ENCODE measurements at regions not wholly inside any gene's neighbourhood (a gene's known extent, or its start where the extent isn't known, plus 50 kb on each side); places are given as distances from the start of the nearest gene placed in this dataset.

DNA sequence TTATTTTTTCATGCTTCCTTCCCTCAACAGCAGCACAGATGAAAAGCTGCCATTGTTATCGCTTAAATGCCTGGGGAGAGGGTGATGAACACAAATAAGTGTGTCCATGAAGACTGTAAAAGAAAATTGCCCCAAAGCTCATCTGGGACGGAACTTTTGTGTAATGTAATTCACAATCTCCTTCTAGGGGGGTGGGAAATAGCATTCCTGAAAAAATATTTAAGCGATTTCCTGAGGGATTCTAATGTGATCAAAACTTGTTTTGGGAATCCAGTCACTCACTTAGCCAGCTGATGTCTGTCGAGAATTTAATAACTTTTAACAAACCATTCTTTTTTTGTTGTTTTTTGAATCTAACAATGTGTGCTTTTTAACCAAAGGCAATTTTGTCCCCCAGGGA is 427.9 kb downstream of the PLCL1 start:
- H3K27ac ChIP-seq (replicated peaks; ENCODE audit: low read length): no peak overlapping the region
- no CpG with 5 or more reads among the region's 4 CpGs for WGBS, 2 donors (ENCODE audit: extremely low coverage in 2 of 2, insufficient read length in 2 of 2, insufficient replicate concordance in 1 of 2)

DNA sequence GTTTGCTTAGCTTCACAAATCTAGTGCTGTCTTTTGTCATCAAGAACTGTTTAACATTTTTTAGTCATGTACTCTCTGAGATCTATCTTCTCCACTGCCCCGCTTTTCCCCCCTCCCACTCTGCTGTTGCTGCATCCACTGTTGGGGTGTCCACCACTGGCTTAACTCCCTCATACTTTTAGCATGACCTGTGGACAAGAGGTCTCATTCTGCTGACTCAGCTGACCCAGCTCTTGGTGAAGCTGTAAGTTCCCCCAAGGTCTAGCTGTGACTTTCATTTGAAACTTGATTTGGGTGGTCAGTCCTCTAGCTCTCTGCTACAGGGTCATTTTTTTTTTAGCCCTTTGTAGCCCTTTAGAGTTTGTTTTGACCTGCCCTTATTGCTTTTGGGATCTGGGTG is 427.2 kb downstream of the PLCL1 start:
- Histone ChIP-seq H3K4ac (ENCODE audit: low read length) (no peak overlapping the region), H2BK5ac (ENCODE audit: low read length) (no peak overlapping the region), H3K4me3 (ENCODE audit: low read length in 2 of 2) (no peak overlapping the region), H3K18ac (ENCODE audit: low read length) (no peak overlapping the region), H3K4me1 (ENCODE audit: control insufficient read depth in 2 of 2, insufficient read depth in 1 of 2, low read depth in 1 of 2, low read length in 2 of 2) (peaks cover 3 to 4% of the 10 kb centered on the region in 2 donors), H2BK15ac (ENCODE audit: low read length) (no peak overlapping the region), H4K8ac (ENCODE audit: low read depth, low read length) (no peak overlapping the region), H3K79me1 (ENCODE audit: low read depth, low read length) (no peaks in the 10 kb centered on the region), H4K91ac (ENCODE audit: low read depth, low read length, poor library complexity) (no peak overlapping the region), H2AFZ (ENCODE audit: low read length) (no peak overlapping the region), H2BK12ac (ENCODE audit: low read length) (no peak overlapping the region), H2AK5ac (ENCODE audit: low read depth, low read length) (no peak overlapping the region), H3K27me3 (ENCODE audit: control insufficient read depth in 3 of 3, insufficient read depth in 3 of 3, low read depth in 1 of 3, low read length in 3 of 3) (no peaks in the 10 kb centered on the region), H3K9me3 (replicated peaks in 1 of 2; ENCODE audit: control insufficient read depth in 2 of 2, insufficient read depth in 1 of 2, low read depth in 1 of 2, low read length in 2 of 2) (no peaks in the 10 kb centered on the region), H3K36me3 (replicated peaks in 1 of 2; ENCODE audit: control insufficient read depth in 2 of 2, insufficient read depth in 2 of 2, low read length in 2 of 2) (no peaks in the 10 kb centered on the region), H3K4me2 (ENCODE audit: insufficient read depth, low read length, poor library complexity, severe bottlenecking) (no peak overlapping the region), H3K9ac (ENCODE audit: low read depth, low read length, poor library complexity) (no peak overlapping the region), H3K27ac (replicated peaks; ENCODE audit: low read length) (no peak overlapping the region), H2BK120ac (ENCODE audit: low read depth, low read length) (no peak overlapping the region), H3K14ac (ENCODE audit: low read length) (no peak overlapping the region), H3K23ac (ENCODE audit: low read depth, low read length, poor library complexity) (no peak overlapping the region)
- no CpG with 5 or more reads among the region's 1 CpG for WGBS, 2 donors (ENCODE audit: extremely low coverage in 2 of 2, insufficient read length in 2 of 2, insufficient replicate concordance in 1 of 2)
- no peak for DNase-seq (ENCODE audit: low spot score)

More for the DNA sequence above, 427.9 kb downstream of the PLCL1 start:
- H3K4me1 ChIP-seq (ENCODE audit: control insufficient read depth in 2 of 2, insufficient read depth in 1 of 2, low read depth in 1 of 2, low read length in 2 of 2): peaks cover 3 to 4% of the 10 kb centered on the region in 2 donors
- no peak overlapping the region for H4K8ac ChIP-seq (ENCODE audit: low read depth, low read length)
- no peak overlapping the region for H3K14ac ChIP-seq (ENCODE audit: low read length)
- H2BK5ac ChIP-seq (ENCODE audit: low read length): no peak overlapping the region
- no peak overlapping the region for H2BK15ac ChIP-seq (ENCODE audit: low read length)
- no peak overlapping the region for H2AFZ ChIP-seq (ENCODE audit: low read length)
- H3K4me2 ChIP-seq (ENCODE audit: insufficient read depth, low read length, poor library complexity, severe bottlenecking): no peak overlapping the region
- H3K23ac ChIP-seq (ENCODE audit: low read depth, low read length, poor library complexity): no peak overlapping the region
- no peak overlapping the region for H3K18ac ChIP-seq (ENCODE audit: low read length)
- H2AK5ac ChIP-seq (ENCODE audit: low read depth, low read length): no peak overlapping the region
- H3K9me3 ChIP-seq (replicated peaks in 1 of 2; ENCODE audit: control insufficient read depth in 2 of 2, insufficient read depth in 1 of 2, low read depth in 1 of 2, low read length in 2 of 2): no peaks in the 10 kb centered on the region
- H3K9ac ChIP-seq (ENCODE audit: low read depth, low read length, poor library complexity): no peak overlapping the region
- no peak for DNase-seq (ENCODE audit: low spot score)
- no peak overlapping the region for H4K91ac ChIP-seq (ENCODE audit: low read depth, low read length, poor library complexity)
- H3K36me3 ChIP-seq (replicated peaks in 1 of 2; ENCODE audit: control insufficient read depth in 2 of 2, insufficient read depth in 2 of 2, low read length in 2 of 2): no peaks in the 10 kb centered on the region
- no peak overlapping the region for H2BK12ac ChIP-seq (ENCODE audit: low read length)
- H3K4me3 ChIP-seq (ENCODE audit: low read length in 2 of 2): no peak overlapping the region
- H2BK120ac ChIP-seq (ENCODE audit: low read depth, low read length): no peak overlapping the region
- no peaks in the 10 kb centered on the region for H3K27me3 ChIP-seq (ENCODE audit: control insufficient read depth in 3 of 3, insufficient read depth in 3 of 3, low read depth in 1 of 3, low read length in 3 of 3)
- H3K79me1 ChIP-seq (ENCODE audit: low read depth, low read length): no peaks in the 10 kb centered on the region
- H3K4ac ChIP-seq (ENCODE audit: low read length): no peak overlapping the region

DNA sequence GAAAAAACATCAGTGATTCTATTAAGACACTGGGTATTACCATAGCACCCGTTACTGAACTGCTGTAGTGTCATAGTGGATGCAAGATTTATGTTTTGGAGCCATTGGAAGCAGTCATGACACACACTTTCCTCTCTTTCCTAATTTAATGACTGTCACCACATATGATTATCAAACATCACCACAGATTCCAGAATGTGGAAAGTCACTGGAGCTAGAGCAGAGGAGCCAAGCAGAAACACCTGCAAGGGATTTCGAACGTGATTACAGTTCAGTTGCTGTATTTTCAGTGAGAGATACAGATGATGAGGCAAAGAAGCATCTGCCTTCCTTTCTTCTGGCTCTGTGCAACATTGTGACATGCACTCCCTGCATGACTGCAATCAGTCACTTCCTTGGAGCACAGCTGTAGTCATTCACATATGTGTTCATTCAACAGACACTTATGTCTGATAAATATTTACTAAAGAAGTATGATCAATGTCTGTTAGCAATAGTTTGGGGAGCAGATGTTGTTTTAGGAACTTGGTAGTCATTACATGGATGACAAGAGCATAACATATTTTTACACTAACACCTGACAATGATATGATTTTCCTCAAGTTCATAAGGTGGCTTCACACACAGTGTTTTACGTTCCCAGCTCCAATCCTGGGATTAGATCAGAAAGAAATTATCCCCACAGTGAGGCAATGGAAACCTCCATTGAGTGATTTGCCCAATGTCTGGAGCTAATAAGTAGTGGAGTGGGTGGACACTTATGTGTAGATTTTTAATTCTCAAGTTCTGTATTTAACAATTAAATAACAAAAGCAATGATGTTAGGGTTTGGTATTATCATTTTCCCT is 416.6 kb downstream of the PLCL1 start:
- no peak overlapping the region for H3K9ac ChIP-seq (ENCODE audit: low read depth, low read length, poor library complexity)
- no peak overlapping the region for H4K8ac ChIP-seq (ENCODE audit: low read depth, low read length)
- no peaks in the 10 kb centered on the region for H3K4me1 ChIP-seq (ENCODE audit: control insufficient read depth in 2 of 2, insufficient read depth in 1 of 2, low read depth in 1 of 2, low read length in 2 of 2)
- no peak for DNase-seq (ENCODE audit: low spot score)
- H2BK5ac ChIP-seq (ENCODE audit: low read length): no peak overlapping the region
- no peak overlapping the region for H2BK120ac ChIP-seq (ENCODE audit: low read depth, low read length)
- no peak overlapping the region for H3K27ac ChIP-seq (replicated peaks; ENCODE audit: low read length)
- H2AK5ac ChIP-seq (ENCODE audit: low read depth, low read length): no peak overlapping the region
- no peaks in the 10 kb centered on the region for H3K79me1 ChIP-seq (ENCODE audit: low read depth, low read length)
- no peak overlapping the region for H3K4ac ChIP-seq (ENCODE audit: low read length)
- H4K91ac ChIP-seq (ENCODE audit: low read depth, low read length, poor library complexity): no peak overlapping the region
- no peaks in the 10 kb centered on the region for H3K36me3 ChIP-seq (replicated peaks in 1 of 2; ENCODE audit: control insufficient read depth in 2 of 2, insufficient read depth in 2 of 2, low read length in 2 of 2)
- H3K4me2 ChIP-seq (ENCODE audit: insufficient read depth, low read length, poor library complexity, severe bottlenecking): no peak overlapping the region
- H3K18ac ChIP-seq (ENCODE audit: low read length): no peak overlapping the region
- no peak overlapping the region for H3K14ac ChIP-seq (ENCODE audit: low read length)
- H2BK12ac ChIP-seq (ENCODE audit: low read length): no peak overlapping the region
- no peak overlapping the region for H2BK15ac ChIP-seq (ENCODE audit: low read length)
- H3K4me3 ChIP-seq (ENCODE audit: low read length in 2 of 2): no peak overlapping the region
- peaks cover 0 to 3% (median 0%) of the 10 kb centered on the region in 3 experiments for H3K27me3 ChIP-seq (ENCODE audit: control insufficient read depth in 3 of 3, insufficient read depth in 3 of 3, low read depth in 1 of 3, low read length in 3 of 3)
- H2AFZ ChIP-seq (ENCODE audit: low read length): no peak overlapping the region
- no CpG with 5 or more reads among the region's 4 CpGs for WGBS, 2 donors (ENCODE audit: extremely low coverage in 2 of 2, insufficient read length in 2 of 2, insufficient replicate concordance in 1 of 2)
- no peak overlapping the region for H3K23ac ChIP-seq (ENCODE audit: low read depth, low read length, poor library complexity)
- H3K9me3 ChIP-seq (replicated peaks in 1 of 2; ENCODE audit: control insufficient read depth in 2 of 2, insufficient read depth in 1 of 2, low read depth in 1 of 2, low read length in 2 of 2): no peaks in the 10 kb centered on the region

DNA sequence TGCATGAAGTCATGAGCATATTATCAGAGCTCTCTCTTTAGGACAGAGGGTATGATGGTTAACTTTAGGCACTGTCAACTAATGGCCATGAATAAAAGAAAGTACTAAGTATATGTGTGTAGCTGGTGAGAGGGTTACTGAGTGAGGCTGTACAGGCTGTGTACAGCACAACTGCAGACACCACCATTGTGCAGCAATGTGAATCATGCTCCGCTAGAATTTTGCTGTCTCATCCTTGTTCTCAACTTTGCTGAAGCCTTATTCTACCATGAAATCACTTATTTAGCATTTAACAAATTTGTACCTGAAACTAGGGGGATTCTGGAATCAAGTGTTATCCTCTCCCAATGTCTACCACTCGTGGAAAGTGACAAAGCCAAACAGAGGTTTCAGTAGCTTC is 414.9 kb downstream of the PLCL1 start:
- H3K79me1 ChIP-seq (ENCODE audit: low read depth, low read length): no peaks in the 10 kb centered on the region
- no peak overlapping the region for H2BK15ac ChIP-seq (ENCODE audit: low read length)
- H3K4me1 ChIP-seq (ENCODE audit: control insufficient read depth in 2 of 2, insufficient read depth in 1 of 2, low read depth in 1 of 2, low read length in 2 of 2): no peaks in the 10 kb centered on the region
- no peak overlapping the region for H3K23ac ChIP-seq (ENCODE audit: low read depth, low read length, poor library complexity)
- H3K18ac ChIP-seq (ENCODE audit: low read length): no peak overlapping the region
- H2AK5ac ChIP-seq (ENCODE audit: low read depth, low read length): no peak overlapping the region
- no peaks in the 10 kb centered on the region for H3K36me3 ChIP-seq (replicated peaks in 1 of 2; ENCODE audit: control insufficient read depth in 2 of 2, insufficient read depth in 2 of 2, low read length in 2 of 2)
- H4K8ac ChIP-seq (ENCODE audit: low read depth, low read length): no peak overlapping the region
- no peak for DNase-seq (ENCODE audit: low spot score)
- H3K4me2 ChIP-seq (ENCODE audit: insufficient read depth, low read length, poor library complexity, severe bottlenecking): no peak overlapping the region
- peaks cover 0 to 3% (median 0%) of the 10 kb centered on the region in 3 experiments for H3K27me3 ChIP-seq (ENCODE audit: control insufficient read depth in 3 of 3, insufficient read depth in 3 of 3, low read depth in 1 of 3, low read length in 3 of 3)
- no peak overlapping the region for H3K4ac ChIP-seq (ENCODE audit: low read length)
- H3K27ac ChIP-seq (replicated peaks; ENCODE audit: low read length): no peak overlapping the region
- no peak overlapping the region for H2BK12ac ChIP-seq (ENCODE audit: low read length)
- no peak overlapping the region for H3K9ac ChIP-seq (ENCODE audit: low read depth, low read length, poor library complexity)
- no peak overlapping the region for H2BK5ac ChIP-seq (ENCODE audit: low read length)
- no CpG with 5 or more reads among the region's 2 CpGs for WGBS, 2 donors (ENCODE audit: extremely low coverage in 2 of 2, insufficient read length in 2 of 2, insufficient replicate concordance in 1 of 2)
- H4K91ac ChIP-seq (ENCODE audit: low read depth, low read length, poor library complexity): no peak overlapping the region
- H3K4me3 ChIP-seq (ENCODE audit: low read length in 2 of 2): no peak overlapping the region
- no peak overlapping the region for H2AFZ ChIP-seq (ENCODE audit: low read length)
- no peak overlapping the region for H2BK120ac ChIP-seq (ENCODE audit: low read depth, low read length)
- H3K9me3 ChIP-seq (replicated peaks in 1 of 2; ENCODE audit: control insufficient read depth in 2 of 2, insufficient read depth in 1 of 2, low read depth in 1 of 2, low read length in 2 of 2): no peaks in the 10 kb centered on the region
- no peak overlapping the region for H3K14ac ChIP-seq (ENCODE audit: low read length)
